ENCODE measurements at regions not wholly inside any gene's neighbourhood (a gene's known extent, or its start where the extent isn't known, plus 50 kb on each side); places are given as distances from the start of the nearest gene placed in this dataset.

DNA sequence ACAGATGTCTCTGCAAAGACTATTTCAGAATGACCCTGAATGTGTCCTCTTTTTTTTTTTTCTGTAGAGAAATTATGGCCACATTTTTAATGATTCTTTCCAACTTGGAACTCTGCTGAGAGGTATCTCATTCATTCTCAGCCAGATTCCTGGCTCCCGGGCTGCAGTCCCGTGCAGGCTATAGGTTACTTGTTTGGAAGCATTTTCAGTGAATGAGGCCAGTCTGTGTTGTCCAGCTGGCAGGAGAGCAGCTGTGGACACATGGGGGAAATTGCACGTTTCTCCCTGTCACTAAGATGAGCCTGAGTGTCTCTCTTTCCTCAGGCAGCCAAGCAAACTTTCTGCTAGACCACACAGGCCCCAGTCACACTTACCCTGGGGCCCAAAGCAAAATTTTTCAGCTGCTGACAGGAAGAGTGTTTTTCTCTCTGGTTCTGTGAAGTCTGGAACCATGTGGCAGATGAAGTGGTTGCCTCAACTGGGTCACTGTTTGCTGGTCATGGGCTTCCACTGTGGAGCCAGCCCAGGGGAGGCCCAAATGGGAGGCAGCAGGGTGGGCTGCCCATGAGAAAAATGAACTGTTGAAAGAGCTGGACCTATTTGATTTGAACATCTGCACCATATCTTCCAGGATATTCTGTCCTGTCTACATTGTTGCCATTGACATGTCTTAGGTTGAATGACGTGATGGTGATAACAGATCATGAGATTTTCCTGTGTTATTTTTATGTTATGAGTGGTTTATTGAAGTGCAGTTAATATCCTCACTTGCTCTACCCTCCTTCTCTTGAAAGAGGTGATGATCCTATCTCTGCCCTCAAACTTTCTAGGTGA, 431.2 kb downstream of the LPIN1 start:
- TF ChIP-seq, protein P1, sequence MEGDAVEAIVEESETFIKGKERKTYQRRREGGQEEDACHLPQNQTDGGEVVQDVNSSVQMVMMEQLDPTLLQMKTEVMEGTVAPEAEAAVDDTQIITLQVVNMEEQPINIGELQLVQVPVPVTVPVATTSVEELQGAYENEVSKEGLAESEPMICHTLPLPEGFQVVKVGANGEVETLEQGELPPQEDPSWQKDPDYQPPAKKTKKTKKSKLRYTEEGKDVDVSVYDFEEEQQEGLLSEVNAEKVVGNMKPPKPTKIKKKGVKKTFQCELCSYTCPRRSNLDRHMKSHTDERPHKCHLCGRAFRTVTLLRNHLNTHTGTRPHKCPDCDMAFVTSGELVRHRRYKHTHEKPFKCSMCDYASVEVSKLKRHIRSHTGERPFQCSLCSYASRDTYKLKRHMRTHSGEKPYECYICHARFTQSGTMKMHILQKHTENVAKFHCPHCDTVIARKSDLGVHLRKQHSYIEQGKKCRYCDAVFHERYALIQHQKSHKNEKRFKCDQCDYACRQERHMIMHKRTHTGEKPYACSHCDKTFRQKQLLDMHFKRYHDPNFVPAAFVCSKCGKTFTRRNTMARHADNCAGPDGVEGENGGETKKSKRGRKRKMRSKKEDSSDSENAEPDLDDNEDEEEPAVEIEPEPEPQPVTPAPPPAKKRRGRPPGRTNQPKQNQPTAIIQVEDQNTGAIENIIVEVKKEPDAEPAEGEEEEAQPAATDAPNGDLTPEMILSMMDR (conservative IDR thresholded peaks at IDR 0.05; ENCODE audit: low read depth, low read length) = no peak
- no peak overlapping the region for H3K4me3 ChIP-seq (ENCODE audit: low read length)
- no peak for DNase-seq (ENCODE audit: low read depth)

DNA sequence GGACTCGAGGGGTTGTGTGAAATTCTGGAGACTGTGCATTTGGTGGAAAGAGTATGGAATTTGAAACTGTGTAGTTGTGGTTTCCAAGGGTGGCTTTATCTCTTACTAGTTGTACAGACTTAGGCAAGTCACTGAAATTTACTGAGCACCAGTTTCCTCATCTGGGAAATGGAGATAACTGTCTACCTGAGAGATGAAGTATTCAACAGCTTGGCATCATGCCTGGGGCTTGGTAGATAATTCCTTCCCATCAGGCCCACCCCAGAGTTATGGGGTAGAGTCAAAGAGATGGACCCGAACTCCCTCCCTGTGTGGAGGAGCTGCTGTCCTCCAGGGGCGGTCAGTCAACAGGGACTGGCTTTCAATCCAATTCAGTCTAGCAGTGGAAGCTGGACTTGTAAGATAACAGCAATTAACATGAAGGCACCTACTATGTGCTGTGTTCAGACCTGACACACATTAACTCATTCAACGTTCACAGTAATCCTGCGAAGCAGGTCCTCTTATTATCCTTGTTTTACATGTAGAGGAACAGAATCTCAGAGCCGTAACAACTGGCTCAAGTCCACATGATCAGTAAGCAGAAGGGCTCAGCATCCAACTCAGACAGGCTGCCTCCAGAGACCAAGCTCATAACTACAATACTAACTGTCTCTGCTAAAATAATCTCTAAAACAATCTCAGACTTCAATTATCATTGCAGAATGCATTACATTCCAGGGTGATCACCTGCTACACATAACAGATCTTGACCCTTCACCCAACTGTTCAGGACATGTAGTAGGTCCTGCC, 432.1 kb downstream of the LPIN1 start:
- H3K4me3 ChIP-seq (ENCODE audit: low read length) = no peak overlapping the region
- TF ChIP-seq, protein P1 (conservative IDR thresholded peaks at IDR 0.05; ENCODE audit: low read depth, low read length) = no peak
- DNase-seq (ENCODE audit: low read depth) = no peak

DNA sequence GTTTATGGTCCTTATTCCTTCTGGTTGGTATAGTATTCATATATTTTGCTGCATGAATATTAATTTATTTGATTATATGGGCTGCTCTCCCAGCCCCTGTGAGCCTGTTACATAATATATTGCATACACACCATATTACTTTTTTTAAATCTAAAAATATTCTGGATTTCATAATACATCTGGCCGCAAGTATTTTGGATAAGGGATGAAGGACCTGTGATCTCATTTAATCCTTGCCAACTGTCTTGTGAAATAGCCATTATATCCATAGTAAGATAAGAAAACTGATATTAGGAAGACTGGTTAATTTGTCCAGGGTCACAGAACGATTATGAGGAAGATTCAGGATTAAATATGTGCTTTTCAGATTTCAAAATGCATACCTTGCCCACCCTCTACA, 433.6 kb downstream of the LPIN1 start:
- no peak for DNase-seq (ENCODE audit: low read depth)
- TF ChIP-seq, protein P1 (conservative IDR thresholded peaks at IDR 0.05; ENCODE audit: low read depth, low read length) = no peak
- H3K4me3 ChIP-seq (ENCODE audit: low read length) = no peak overlapping the region

DNA sequence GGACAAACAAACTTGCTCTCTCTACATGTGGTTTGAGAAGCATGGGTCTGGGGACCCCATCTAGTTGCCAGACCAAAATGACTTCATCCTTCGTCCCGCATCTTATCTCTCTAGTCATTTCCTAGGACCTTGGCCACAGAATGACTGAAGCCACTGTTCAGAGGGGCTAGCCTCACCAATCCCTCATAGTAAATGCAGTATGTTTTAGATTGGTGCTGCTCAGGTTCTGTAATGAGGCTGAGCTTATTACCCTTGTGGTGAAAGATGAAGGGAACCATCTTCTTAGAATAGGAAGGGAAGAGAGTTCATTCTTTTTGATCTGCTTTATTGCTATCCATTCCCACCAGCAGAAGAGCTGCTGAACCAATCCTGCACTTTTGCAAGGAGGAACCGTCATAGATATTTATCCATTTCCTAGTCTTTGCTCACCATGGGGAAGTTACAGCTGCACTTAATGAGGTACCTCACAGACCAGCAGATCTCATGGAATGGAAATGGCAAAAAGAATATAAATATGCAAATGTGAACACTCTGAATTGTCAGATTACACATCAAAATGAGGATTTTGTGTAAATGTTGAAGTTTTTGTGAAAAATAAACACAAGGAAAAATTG, 436.7 kb downstream of the LPIN1 start:
- no peak for DNase-seq (ENCODE audit: low read depth)
- H3K4me3 ChIP-seq (ENCODE audit: low read length) = no peak overlapping the region
- TF ChIP-seq, protein P1 (conservative IDR thresholded peaks at IDR 0.05; ENCODE audit: low read depth, low read length) = no peak

- TF ChIP-seq, protein P1 (conservative IDR thresholded peaks at IDR 0.05; ENCODE audit: low read depth, low read length) = no peak
- no peak for DNase-seq (ENCODE audit: low read depth)
- H3K4me3 ChIP-seq (ENCODE audit: low read length) = no peak overlapping the region
These were observed 446.3 kb downstream of the LPIN1 start for GRCh38 chr2:12192762-12193161.

DNA sequence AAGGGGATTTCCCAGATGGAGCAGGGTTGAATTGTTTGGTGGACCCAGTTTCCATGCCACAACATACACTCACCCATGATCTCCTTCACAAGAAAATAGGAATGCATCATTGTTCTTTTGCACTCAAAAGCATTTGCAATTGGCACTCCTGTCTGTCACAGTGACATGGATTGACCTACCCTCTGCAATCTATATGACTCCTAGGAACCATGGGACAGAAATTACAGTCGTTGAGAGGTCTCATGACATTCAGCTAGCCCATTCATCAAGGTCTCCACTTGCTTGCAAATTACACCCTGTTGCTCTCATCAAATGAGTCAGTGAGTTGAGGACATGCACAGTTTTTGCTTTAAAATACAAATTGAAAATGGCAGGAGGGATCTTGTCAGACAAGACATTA, 448.5 kb downstream of the LPIN1 start:
- no peak overlapping the region for H3K4me3 ChIP-seq (ENCODE audit: low read length)
- no peak for DNase-seq (ENCODE audit: low read depth)
- TF ChIP-seq, protein P1 (conservative IDR thresholded peaks at IDR 0.05; ENCODE audit: low read depth, low read length) = no peak
